Effector memory CD8-positive, alpha-beta T cell (primary cell): ENCODE measurements at regions not wholly inside any gene's neighbourhood (a gene's known extent, or its start where the extent isn't known, plus 50 kb on each side); places are given as distances from the start of the nearest gene placed in this dataset.
"Not testable (repeated sequence)": the region's sequence is repeated elsewhere in the genome, so short reads cannot be mapped to it uniquely, and the experiment has no call there.

Experiments
- ATAC-seq: fragments of 150-1000 bp; cut with Tn5 transposase; replicated peaks from 2 replicates; pipeline ENCODE4 v1.10.0; 2021; ENCODE audit warnings: mild to moderate bottlenecking, moderate library complexity
- DNase-seq, 3 experiments: peaks; one replicate each; pipeline ENCODE4 v3.0.0; 2021
- H3K27ac Mint-ChIP-seq, 2 donors: one replicate each; pipeline ENCODE4 v1.8.0; 2022; ENCODE audit warnings: mild to moderate bottlenecking in 2 of 2, mixed read lengths in 2 of 2, moderate library complexity in 2 of 2
- H3K27me3 Mint-ChIP-seq, 2 donors: one replicate each; pipeline ENCODE4 v1.8.0; 2022; ENCODE audit warnings: mixed read lengths in 2 of 2
- H3K36me3 Mint-ChIP-seq: one replicate; pipeline ENCODE4 v1.8.0; 2022; ENCODE audit warnings: mild to moderate bottlenecking, moderate library complexity, mixed read lengths; ENCODE audit not compliant: insufficient read depth
- H3K4me1 Mint-ChIP-seq, 2 donors: one replicate each; pipeline ENCODE4 v1.8.0; 2022; ENCODE audit warnings: low read depth in 2 of 2, mixed read lengths in 2 of 2
- H3K4me3 Mint-ChIP-seq, 2 donors: one replicate each; pipeline ENCODE4 v1.8.0; 2022; ENCODE audit warnings: mild to moderate bottlenecking in 2 of 2, mixed read lengths in 2 of 2, moderate library complexity in 2 of 2
- H3K9me3 Mint-ChIP-seq, 2 donors: one replicate each; pipeline ENCODE4 v1.8.0; 2022; ENCODE audit warnings: mixed read lengths in 2 of 2

DNA sequence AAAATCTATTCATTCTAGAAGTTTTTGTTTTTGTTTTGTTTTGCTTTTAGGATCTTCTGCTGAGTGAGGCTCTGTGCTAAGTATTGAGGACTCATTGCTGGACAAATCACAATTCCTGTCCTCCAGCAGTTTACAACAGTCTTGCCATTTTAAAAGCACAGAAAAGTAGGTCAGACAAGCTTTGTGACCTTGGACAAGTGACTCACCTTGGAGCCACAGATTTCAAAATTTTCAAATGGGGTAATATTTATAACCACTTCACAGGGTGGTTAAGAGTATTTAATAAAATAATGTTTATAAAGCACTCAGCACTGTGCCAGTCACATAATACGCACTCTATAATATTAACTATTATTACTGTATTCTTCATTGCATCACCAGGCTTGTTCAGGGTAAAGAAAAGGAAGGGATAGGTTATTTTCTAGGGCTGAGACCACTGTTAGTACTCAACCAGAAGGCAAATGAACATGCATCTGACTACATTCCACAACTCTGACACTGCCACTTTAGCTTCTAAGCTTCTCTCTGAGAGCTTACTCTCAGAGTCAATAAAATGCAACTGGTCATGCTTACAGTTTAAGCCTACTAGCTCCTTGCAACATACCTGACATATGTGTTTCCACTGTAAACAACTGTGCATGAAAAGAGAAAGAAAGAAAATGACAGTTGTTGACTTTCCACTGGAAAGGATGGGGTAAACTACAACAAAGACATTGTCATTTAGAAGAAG, 63.2 kb upstream of the FIBIN start:
- Mint-ChIP-seq H3K9me3 (peaks cover 9 to 23% of the 10 kb centered on the region in 2 donors), H3K27me3 (no peaks in the 10 kb centered on the region), H3K4me3 (no peak overlapping the region), H3K36me3 (no peaks in the 10 kb centered on the region), H3K4me1 (no peaks in the 10 kb centered on the region), H3K27ac (no peak overlapping the region)
- ATAC-seq (no peak), DNase-seq (no peak)

DNA sequence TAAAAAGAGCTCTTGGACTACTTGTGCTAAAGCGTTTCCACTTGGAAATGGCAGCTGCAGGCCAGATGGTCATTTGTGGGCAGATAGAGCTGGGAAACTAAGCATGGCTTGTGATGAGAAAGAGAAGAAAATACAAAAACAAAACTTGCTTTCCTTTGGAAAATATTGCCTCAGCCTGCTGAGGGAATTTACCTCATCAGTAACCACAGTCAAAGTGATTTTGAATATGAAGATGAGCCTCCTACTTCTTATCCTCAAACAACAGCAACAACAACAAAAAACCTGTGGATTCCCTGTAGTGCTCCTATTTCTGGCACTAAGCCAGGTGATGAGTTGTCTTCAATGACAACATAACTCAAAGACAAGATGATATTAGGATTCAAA, 62.7 kb upstream of the FIBIN start:
- DNase-seq (no peak), ATAC-seq (no peak)
- Mint-ChIP-seq H3K4me3 (no peak overlapping the region), H3K36me3 (no peaks in the 10 kb centered on the region), H3K9me3 (peaks cover 9 to 18% of the 10 kb centered on the region in 2 donors), H3K4me1 (no peaks in the 10 kb centered on the region), H3K27me3 (no peaks in the 10 kb centered on the region), H3K27ac (no peak overlapping the region)

DNA sequence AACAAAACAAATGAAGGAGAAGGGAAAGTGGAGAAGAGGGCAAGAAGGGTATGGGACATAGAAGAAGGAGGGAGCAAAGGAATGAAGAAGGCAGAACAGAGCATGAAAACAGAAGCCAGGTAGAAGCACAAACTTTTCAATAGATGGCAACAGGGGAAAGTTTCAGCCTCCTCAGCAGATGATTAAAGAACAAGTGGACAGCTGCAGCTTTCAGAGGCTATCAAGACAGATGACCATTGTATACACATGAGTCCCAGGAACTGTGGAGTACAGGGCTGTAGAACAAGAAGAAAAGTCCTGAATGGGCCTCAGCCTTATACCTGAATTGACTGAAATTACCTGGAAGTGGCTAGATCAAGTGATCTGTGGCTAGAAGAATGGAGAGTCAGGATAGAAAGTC, 62.0 kb upstream of the FIBIN start:
- H3K27me3 Mint-ChIP-seq, result no peaks in the 10 kb centered on the region
- no peak overlapping the region for H3K27ac Mint-ChIP-seq
- no peaks in the 10 kb centered on the region for H3K36me3 Mint-ChIP-seq
- DNase-seq (no peak), ATAC-seq (no peak)
- no peak overlapping the region for H3K4me3 Mint-ChIP-seq
- peaks cover 9 to 14% of the 10 kb centered on the region in 2 donors for H3K9me3 Mint-ChIP-seq
- H3K4me1 Mint-ChIP-seq, result no peaks in the 10 kb centered on the region

DNA sequence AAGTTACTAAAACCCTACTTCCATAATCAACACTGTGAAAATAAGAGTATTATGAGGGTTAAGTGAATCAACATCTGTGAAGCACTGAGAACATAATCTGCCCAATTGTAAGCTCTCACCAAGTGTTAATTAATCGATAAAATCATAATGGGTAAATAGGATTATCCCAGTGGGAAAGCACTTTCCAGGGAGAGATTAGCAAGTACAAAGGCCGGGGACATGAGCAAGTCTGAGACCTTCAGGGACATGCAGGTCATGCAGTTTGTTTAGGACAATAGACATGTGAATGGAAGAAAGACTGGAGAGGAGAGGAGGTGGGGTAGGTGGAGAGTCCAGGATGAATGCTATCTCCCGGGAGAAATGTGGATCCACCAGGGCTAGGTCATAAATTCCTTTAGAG, 57.8 kb upstream of the FIBIN start:
- no peak for DNase-seq
- H3K27ac Mint-ChIP-seq, result no peak overlapping the region
- peaks cover 3% of the 10 kb centered on the region for H3K36me3 Mint-ChIP-seq
- no peak for ATAC-seq
- H3K9me3 Mint-ChIP-seq, result peaks cover 12 to 13% of the 10 kb centered on the region in 2 donors
- H3K4me1 Mint-ChIP-seq, result no peaks in the 10 kb centered on the region
- no peaks in the 10 kb centered on the region for H3K27me3 Mint-ChIP-seq
- H3K4me3 Mint-ChIP-seq, result no peak overlapping the region

DNA sequence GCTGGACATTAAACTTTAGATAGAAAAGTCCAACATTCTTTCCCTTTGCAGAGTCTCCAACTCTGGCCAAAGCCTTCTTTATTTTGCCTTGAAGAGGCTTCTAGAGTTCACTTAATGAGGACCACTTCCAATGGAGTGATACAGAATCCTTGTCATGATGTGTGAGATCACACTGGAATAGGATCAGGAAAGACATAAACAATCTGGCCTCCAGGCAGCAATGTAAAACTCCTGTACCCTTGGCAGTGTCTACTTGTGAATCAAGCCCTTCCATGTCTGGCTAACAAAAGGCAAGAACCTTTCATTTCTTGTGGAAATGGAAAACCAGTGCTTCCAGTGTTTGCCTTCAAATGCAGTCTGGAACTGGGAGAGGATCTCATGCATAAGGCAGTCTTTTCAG, 56.5 kb upstream of the FIBIN start:
- H3K9me3 Mint-ChIP-seq, result peaks cover 6 to 9% of the 10 kb centered on the region in 2 donors
- no peaks in the 10 kb centered on the region for H3K4me1 Mint-ChIP-seq
- H3K27ac Mint-ChIP-seq, result no peak overlapping the region
- no peak for DNase-seq
- H3K36me3 Mint-ChIP-seq, result peaks cover 3% of the 10 kb centered on the region
- ATAC-seq, result no peak
- no peaks in the 10 kb centered on the region for H3K27me3 Mint-ChIP-seq
- no peak overlapping the region for H3K4me3 Mint-ChIP-seq

DNA sequence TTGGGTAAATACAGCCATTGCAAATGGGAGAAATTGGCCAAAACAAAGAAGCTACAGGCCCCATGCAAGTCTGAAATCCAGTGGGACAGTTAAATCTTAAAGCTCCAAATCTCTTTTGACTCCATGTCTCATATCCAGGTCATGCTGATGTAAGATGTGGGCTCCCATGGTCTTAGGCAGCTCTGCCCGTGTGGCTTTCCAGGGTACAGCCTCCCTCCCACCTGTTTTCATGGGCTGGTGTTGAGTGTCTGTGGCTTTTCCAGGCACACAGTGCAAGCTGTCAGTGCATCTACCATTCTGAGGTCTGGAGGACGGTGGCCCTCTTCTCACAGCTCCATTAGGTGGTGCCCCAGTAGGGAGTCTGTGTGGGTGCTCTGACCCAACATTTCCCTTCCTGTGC, 53.4 kb upstream of the FIBIN start:
- not testable (repeated sequence) for H3K36me3 Mint-ChIP-seq, DNase-seq, H3K27ac Mint-ChIP-seq, H3K27me3 Mint-ChIP-seq, H3K4me3 Mint-ChIP-seq, ATAC-seq, H3K4me1 Mint-ChIP-seq, H3K9me3 Mint-ChIP-seq

DNA sequence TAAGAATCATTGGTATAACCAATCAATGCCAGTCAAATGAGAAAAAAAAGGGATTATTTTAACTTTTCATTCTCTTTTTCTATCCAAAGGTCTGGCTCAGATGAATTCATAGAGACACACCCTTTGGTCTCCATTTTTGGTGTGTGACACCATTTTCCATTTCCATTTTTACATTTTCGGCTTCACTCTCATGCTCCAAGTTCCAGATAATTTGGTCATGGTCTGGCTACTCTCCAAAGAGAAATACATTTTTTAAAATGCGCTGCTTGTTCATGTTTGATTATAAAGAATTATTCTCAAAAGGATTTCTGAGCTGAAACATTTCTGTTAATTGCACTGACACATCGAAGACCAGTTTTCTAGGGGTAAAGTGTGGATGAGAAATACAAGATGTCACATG, 51.6 kb upstream of the FIBIN start:
- Mint-ChIP-seq H3K27me3 (no peaks in the 10 kb centered on the region), H3K36me3 (peaks cover 3% of the 10 kb centered on the region), H3K4me1 (no peaks in the 10 kb centered on the region), H3K27ac (no peak overlapping the region), H3K9me3 (peaks cover 6 to 9% of the 10 kb centered on the region in 2 donors), H3K4me3 (no peak overlapping the region)
- DNase-seq (no peak), ATAC-seq (no peak)

DNA sequence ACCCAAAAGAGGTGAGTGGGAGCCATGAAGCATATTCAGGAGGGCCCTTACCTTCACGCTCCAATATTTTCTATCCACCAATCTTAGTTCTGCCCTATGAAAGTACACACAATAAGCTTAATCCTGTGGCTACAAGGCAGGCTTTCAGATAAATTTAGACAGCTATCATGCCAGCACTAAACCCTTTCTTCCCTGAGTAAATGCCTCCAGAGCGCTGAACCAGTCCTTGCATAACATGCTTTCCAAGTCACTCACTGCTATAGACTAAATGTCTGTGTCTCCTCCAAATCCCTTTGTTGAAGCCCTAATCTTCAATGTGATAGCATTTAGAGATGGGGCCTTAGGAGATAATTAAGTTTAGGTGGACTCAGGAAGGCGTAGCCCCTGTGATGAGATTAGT, 50.3 kb upstream of the FIBIN start:
- no peak for DNase-seq
- Mint-ChIP-seq H3K4me1 (no peaks in the 10 kb centered on the region), H3K4me3 (no peak overlapping the region), H3K27ac (no peak overlapping the region), H3K36me3 (no peaks in the 10 kb centered on the region), H3K27me3 (no peaks in the 10 kb centered on the region), H3K9me3 (peaks cover 6 to 9% of the 10 kb centered on the region in 2 donors)
- ATAC-seq, result no peak
